Karpas-422 (cell line): ENCODE measurements at regions not wholly inside any gene's neighbourhood (a gene's known extent, or its start where the extent isn't known, plus 50 kb on each side); places are given as distances from the start of the nearest gene placed in this dataset.

ENCODE experiments used
- DNase-seq: peaks from one replicate; pipeline ENCODE4 v3.0.0-alpha.2; 2015
- H2AFZ ChIP-seq: fragments of 200-600 bp; sonication (generic); 2 replicates; pipeline ENCODE4 v1.6.1; 2014; ENCODE audit warnings: antibody characterized with exemption, low read length, mixed read lengths
- H3K27ac ChIP-seq: fragments of 200-600 bp; sonication (generic); 2 replicates; pipeline ENCODE4 v1.5.1; 2014; ENCODE audit warnings: mild to moderate bottlenecking, low read length, moderate library complexity
- H3K27me3 ChIP-seq: fragments of 200-600 bp; sonication (generic); 2 replicates; pipeline ENCODE4 v1.6.1; 2014; ENCODE audit warnings: low read length, mixed read lengths
- H3K36me3 ChIP-seq: fragments of 200-600 bp; sonication (generic); 2 replicates; pipeline ENCODE4 v1.6.1; 2014; ENCODE audit warnings: low read length, mixed read lengths; ENCODE audit not compliant: insufficient read depth
- H3K4me1 ChIP-seq: fragments of 200-600 bp; sonication (generic); 2 replicates; pipeline ENCODE4 v1.6.1; 2014; ENCODE audit warnings: mild to moderate bottlenecking, low read length, mixed read lengths
- H3K4me2 ChIP-seq: fragments of 200-600 bp; sonication (generic); 2 replicates; pipeline ENCODE4 v1.6.1; 2014; ENCODE audit warnings: low read length, low read depth, mild to moderate bottlenecking; ENCODE audit not compliant: poor library complexity, severe bottlenecking
- H3K4me3 ChIP-seq: fragments of 200-600 bp; sonication (generic); 2 replicates; pipeline ENCODE4 v1.5.1; 2014; ENCODE audit warnings: mild to moderate bottlenecking, antibody characterized with exemption, low read length, mixed read lengths
- H3K79me2 ChIP-seq: fragments of 200-600 bp; sonication (generic); 2 replicates; pipeline ENCODE4 v1.6.1; 2014; ENCODE audit warnings: mild to moderate bottlenecking, low read length, mixed read lengths
- H3K9ac ChIP-seq: fragments of 200-600 bp; sonication (generic); 2 replicates; pipeline ENCODE4 v1.6.0; 2014; ENCODE audit warnings: low read length
- H3K9me2 ChIP-seq: fragments of 200-600 bp; sonication (generic), shearing (Covaris generic); replicated peaks from 2 replicates; pipeline ENCODE4 v1.6.0; 2014; ENCODE audit warnings: mild to moderate bottlenecking, low read length, moderate library complexity; ENCODE audit not compliant: insufficient read depth
- H3K9me3 ChIP-seq: fragments of 300-700, 200-600 bp; sonication (generic); 2 replicates; pipeline ENCODE4 v1.6.1; 2014; ENCODE audit warnings: low read length, mixed read lengths
- H4K20me1 ChIP-seq: fragments of 200-600 bp; sonication (generic); 2 replicates; pipeline ENCODE4 v1.6.1; 2014; ENCODE audit warnings: mild to moderate bottlenecking, antibody characterized with exemption, low read length, low read depth; ENCODE audit not compliant: insufficient read depth

DNA sequence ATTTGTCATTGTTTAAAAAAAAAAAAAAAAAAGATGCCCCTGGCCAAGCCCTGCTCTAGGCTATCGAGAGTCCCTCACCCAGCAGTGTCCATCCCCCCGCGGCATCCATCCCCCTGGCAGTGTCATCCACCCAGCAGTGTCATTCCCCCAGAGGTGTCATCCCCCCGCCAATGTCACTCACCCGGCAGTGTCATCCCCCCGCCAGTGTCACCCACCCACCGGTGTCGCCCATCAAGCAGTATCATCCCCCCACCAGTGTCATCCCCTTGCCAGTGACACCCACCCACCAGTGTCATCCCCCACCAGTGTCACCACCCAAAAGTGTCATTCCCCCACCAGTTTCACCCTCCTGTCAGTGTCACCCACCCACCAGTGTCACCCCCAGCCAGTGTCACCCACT lies 99.3 kb upstream of the PRR20G start:
- DNase-seq: no peak
- Histone ChIP-seq H3K27ac (no peak overlapping the region), H2AFZ (no peak overlapping the region), H3K4me1 (peaks cover under 1% of the 10 kb centered on the region), H3K9me2 (no peaks in the 10 kb centered on the region), H4K20me1 (no peaks in the 10 kb centered on the region), H3K9ac (no peak overlapping the region), H3K36me3 (no peaks in the 10 kb centered on the region), H3K4me3 (no peak overlapping the region), H3K9me3 (0 out of 2 replicates have a peak, but pooled peaks cover under 1% of the 10 kb centered on the region), H3K27me3 (no peaks in the 10 kb centered on the region), H3K4me2 (no peak overlapping the region), H3K79me2 (no peaks in the 10 kb centered on the region)

DNA sequence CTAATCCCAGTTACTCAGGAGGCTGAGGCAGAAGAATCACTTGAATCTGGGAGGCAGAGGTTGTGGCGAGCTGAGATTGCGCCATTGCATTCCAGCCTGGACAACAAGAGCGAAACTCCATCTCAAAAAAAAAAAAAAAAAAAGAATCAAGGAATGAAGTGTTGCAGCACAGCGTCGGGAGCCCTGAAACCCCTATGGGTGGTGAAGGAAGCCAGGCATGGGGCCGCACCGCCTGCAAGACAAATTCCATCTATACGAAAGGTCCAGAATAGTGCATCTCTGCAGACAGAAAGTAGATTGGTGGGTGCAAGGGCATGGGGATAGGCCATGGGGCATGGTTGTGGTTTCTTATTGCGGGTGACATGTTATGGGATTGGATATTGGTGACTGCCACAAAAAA lies 98.6 kb upstream of the PRR20G start:
- peaks cover 7% of the 10 kb centered on the region; the same call in 1 of the 2 replicates for H3K9me3 ChIP-seq
- H3K36me3 ChIP-seq: no peaks in the 10 kb centered on the region
- no peaks in the 10 kb centered on the region for H3K79me2 ChIP-seq
- no peak overlapping the region for H3K27ac ChIP-seq
- no peaks in the 10 kb centered on the region for H4K20me1 ChIP-seq
- H3K4me2 ChIP-seq: no peak overlapping the region
- H3K27me3 ChIP-seq: 0 out of 2 replicates have a peak, but pooled peaks cover 3% of the 10 kb centered on the region
- H3K4me3 ChIP-seq: no peak overlapping the region
- H2AFZ ChIP-seq: no peak overlapping the region
- H3K9ac ChIP-seq: no peak overlapping the region
- no peak for DNase-seq
- no peaks in the 10 kb centered on the region for H3K9me2 ChIP-seq
- H3K4me1 ChIP-seq: no peaks in the 10 kb centered on the region

DNA sequence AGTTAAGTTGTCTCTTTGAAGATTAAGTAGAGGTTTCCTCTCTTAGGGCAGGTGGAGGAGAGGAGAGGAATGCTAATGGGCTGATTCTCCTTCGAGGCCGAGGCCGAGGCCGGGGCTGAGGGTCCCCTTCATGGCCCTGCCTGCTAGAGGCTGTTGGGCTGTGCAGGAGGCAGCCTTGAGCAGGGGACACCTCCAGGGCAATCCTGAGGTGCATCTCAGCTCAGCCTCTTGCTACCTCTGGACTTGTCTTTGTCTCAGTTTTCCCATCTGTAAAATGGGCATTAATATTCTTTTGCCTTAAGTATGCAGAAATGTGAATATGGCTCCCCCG lies 97.7 kb upstream of the PRR20G start:
- H3K79me2 ChIP-seq: no peaks in the 10 kb centered on the region

GRCh38 chr3:127384717-127385539 lies 97.1 kb upstream of the PRR20G start:
- H3K27ac ChIP-seq: no peak overlapping the region
- no peaks in the 10 kb centered on the region for H4K20me1 ChIP-seq
- no peaks in the 10 kb centered on the region for H3K36me3 ChIP-seq

More for the DNA sequence above, 97.7 kb upstream of the PRR20G start:
- Histone ChIP-seq H3K4me1 (no peaks in the 10 kb centered on the region), H3K27me3 (peaks cover 5% of the 10 kb centered on the region; the same call in 1 of the 2 replicates), H3K9me3 (peaks cover 9% of the 10 kb centered on the region), H3K9ac (no peak overlapping the region), H3K9me2 (no peaks in the 10 kb centered on the region), H3K4me3 (no peak overlapping the region), H2AFZ (no peak overlapping the region), H3K36me3 (no peaks in the 10 kb centered on the region), H3K27ac (no peak overlapping the region), H3K4me2 (no peak overlapping the region), H4K20me1 (no peaks in the 10 kb centered on the region)
- no peak for DNase-seq

GRCh38 chr3:127383656-127384179 lies 95.9 kb upstream of the PRR20G start:
- no peak overlapping the region for H3K4me2 ChIP-seq

More at GRCh38 chr3:127384717-127385539, 97.1 kb upstream of the PRR20G start:
- H3K4me2 ChIP-seq: no peak overlapping the region
- no peaks in the 10 kb centered on the region for H3K79me2 ChIP-seq
- H3K9me3 ChIP-seq: peaks cover 9% of the 10 kb centered on the region
- no peak overlapping the region for H2AFZ ChIP-seq
- DNase-seq: no peak
- H3K4me3 ChIP-seq: no peak overlapping the region
- peaks cover 5% of the 10 kb centered on the region; the same call in 1 of the 2 replicates for H3K27me3 ChIP-seq
- no peaks in the 10 kb centered on the region for H3K9me2 ChIP-seq
- H3K9ac ChIP-seq: no peak overlapping the region
- no peaks in the 10 kb centered on the region for H3K4me1 ChIP-seq

DNA sequence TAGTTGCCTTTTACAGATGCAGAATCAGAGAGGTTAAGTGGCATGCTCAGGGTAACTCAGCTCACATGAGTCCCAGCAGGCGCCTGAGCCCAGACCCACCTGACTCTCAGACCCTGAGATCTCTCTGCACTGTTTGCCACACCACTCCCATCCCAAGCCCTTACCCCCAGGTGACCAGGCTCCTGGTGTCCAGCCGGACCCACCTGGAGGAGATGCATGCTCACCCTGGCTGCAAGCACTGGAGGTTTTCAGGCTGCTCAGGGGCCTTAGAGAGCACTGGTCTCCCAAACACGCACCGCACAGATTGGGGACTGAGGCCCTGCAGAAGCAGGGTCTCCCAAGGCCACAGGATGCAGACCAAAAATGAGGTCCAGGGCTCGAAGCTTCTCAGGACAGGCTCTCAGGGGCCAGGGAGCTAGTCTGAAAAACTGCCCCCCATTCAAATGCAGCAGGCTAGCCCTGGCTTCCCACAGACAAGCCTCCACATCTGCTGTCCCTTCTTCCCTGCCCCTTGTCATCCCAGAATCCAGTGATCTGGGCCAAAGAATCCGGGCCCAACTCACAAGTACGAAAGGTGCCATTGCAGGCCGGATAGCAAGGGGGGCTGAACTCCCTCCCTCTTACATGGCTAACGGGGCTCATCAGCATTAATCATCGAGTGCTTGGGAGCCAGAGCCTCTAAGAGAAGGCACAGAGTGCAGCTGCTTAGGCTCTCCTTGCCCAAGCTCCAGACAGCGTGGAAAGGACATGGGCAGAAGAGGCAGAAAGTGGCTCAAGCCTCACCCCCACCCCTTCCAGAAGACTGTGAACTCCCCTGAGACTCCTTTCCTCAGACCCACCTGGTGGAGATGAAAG lies 90.2 kb upstream of the PRR20G start:
- DNase-seq: no peak
- Histone ChIP-seq H3K4me2 (no peak overlapping the region), H3K27ac (no peak overlapping the region), H4K20me1 (no peaks in the 10 kb centered on the region), H2AFZ (no peak overlapping the region), H3K27me3 (peaks cover 5% of the 10 kb centered on the region; the same call in 1 of the 2 replicates), H3K36me3 (no peaks in the 10 kb centered on the region), H3K9me2 (no peaks in the 10 kb centered on the region), H3K79me2 (no peaks in the 10 kb centered on the region), H3K9me3 (peaks cover 9% of the 10 kb centered on the region), H3K9ac (no peak overlapping the region), H3K4me3 (no peak overlapping the region), H3K4me1 (no peaks in the 10 kb centered on the region)

More at GRCh38 chr3:127383656-127384179, 95.9 kb upstream of the PRR20G start:
- Histone ChIP-seq H3K4me3 (no peak overlapping the region), H3K27ac (no peak overlapping the region), H4K20me1 (no peaks in the 10 kb centered on the region), H3K4me1 (no peaks in the 10 kb centered on the region), H3K9me3 (peaks cover 9% of the 10 kb centered on the region), H3K9me2 (no peaks in the 10 kb centered on the region), H3K27me3 (peaks cover 5% of the 10 kb centered on the region; the same call in 1 of the 2 replicates), H3K36me3 (no peaks in the 10 kb centered on the region), H2AFZ (no peak overlapping the region), H3K9ac (no peak overlapping the region), H3K79me2 (no peaks in the 10 kb centered on the region)
- no peak for DNase-seq

GRCh38 chr3:127375151-127375930 lies 87.5 kb upstream of the PRR20G start:
- Histone ChIP-seq H2AFZ (no peak overlapping the region), H3K9me2 (no peaks in the 10 kb centered on the region), H3K4me1 (no peaks in the 10 kb centered on the region), H3K9me3 (no peaks in the 10 kb centered on the region), H3K79me2 (no peaks in the 10 kb centered on the region), H3K4me2 (no peak overlapping the region), H4K20me1 (no peaks in the 10 kb centered on the region), H3K4me3 (no peak overlapping the region), H3K36me3 (no peaks in the 10 kb centered on the region), H3K27me3 (no peaks in the 10 kb centered on the region), H3K9ac (no peak overlapping the region), H3K27ac (no peak overlapping the region)
- no peak for DNase-seq
